ENCODE measurements at regions not wholly inside any gene's neighbourhood (a gene's known extent, or its start where the extent isn't known, plus 50 kb on each side); places are given as distances from the start of the nearest gene placed in this dataset.
"Not testable (repeated sequence)": the region's sequence is repeated elsewhere in the genome, so short reads cannot be mapped to it uniquely, and the experiment has no call there.

- no peak for DNase-seq
Observed at GRCh38 chr17:13204607-13205237, 186.9 kb upstream of the ELAC2 start.

DNA sequence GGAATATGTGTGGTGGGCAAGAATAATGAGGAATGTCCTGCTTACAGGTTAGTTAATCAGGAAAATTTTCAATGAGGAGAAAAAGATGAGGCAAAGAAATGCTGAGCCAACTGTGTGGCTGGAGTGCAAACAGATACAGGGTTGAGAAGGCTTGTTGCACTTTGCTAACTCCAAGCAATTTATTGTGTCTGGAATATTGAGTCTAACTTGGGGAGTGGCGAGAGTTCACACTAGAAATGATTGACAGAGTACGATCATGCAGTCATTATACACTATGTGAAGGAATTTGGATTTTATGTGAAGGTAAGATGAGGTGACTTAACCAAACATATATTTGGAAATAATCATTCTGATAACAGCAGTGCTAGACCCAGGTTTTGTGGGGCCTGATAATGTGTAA is 185.0 kb upstream of the ELAC2 start:
- DNase-seq = no peak

DNA sequence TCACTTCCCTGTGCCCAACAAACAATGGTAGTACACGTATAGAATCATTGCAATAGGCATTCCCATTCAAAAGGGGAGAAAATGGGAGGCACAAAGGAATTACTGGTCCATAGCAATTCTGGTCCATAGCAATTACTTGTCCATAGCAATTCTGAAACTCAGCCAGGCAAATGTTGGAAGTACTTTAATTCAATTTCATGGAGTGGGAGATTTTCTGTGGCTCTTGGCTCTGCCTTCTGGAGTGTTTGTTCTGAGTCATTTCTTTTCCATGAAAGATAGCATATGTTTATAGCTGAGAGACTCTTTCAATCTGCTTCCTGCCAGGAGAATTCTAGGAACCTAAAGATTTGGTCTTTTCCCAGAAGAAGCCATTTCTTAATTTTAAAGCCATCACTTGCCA is 182.8 kb upstream of the ELAC2 start:
- no peak for DNase-seq

DNA sequence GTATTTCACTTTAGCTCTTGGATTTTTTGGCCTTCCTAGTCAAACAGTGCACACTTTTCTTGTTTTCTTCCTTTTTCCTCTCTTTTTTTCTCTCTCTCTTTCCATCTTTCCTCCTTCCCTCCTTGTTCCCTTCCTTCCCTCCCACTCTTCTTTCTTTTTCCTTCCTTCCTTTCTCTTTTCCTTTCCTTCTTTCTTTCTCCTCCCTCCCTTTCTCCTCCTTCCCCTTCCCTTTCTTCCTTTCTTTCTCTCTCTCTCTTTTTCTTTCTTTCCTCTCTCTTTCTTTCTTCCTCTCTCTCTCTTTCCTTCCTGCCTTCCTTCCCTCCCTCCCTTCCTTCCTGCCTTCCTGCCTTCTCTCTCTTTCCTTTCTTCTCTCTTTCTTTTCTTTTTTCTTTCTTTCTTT is 181.6 kb upstream of the ELAC2 start:
- DNase-seq = no peak

GRCh38 chr17:13197586-13197985 is 179.8 kb upstream of the ELAC2 start:
- no peak for DNase-seq

DNA sequence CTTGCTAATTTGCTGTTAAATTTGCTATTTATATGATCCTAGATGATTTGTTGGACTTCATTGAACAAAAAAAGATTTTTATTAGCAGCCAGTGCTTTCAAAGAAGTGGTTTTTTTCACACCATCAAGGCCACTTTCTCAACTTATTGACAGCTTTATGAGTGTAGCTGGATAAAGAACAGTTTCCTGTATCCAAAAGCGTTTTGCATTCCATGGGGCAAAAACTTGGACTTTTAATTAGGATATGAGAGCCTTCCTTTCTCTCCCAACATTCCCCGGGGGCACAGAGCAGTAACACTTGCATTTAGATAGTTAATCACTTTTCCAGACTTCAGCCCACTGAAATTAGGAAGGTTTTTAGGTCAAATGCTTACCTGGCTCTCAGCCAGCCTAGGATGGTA is 177.1 kb upstream of the ELAC2 start:
- DNase-seq = no peak

GRCh38 chr17:13182854-13183253 is 165.0 kb upstream of the ELAC2 start:
- peak; percentile 48 for DNase-seq

GRCh38 chr17:13182450-13182849 is 164.6 kb upstream of the ELAC2 start:
- peak; percentile 48 for DNase-seq

DNA sequence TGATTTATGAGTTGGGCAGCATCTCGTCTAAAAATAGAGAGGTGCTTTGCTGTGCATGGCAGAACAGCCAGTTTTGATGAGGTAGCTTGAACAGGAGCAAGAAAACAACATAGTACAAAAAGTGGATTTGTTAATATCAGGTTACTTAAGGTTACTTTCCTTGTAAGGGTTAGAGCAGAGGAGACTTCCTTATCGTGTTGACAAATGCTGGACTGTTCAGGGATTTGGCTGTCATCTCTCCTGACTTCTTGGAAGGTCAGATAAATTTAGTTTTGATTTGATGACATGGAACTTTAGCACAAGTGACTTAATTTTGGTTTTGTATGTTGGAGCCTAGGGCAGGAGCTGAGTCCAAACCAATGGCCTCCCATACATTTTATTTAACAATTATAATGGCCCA is 163.9 kb upstream of the ELAC2 start:
- DNase-seq = no peak

DNA sequence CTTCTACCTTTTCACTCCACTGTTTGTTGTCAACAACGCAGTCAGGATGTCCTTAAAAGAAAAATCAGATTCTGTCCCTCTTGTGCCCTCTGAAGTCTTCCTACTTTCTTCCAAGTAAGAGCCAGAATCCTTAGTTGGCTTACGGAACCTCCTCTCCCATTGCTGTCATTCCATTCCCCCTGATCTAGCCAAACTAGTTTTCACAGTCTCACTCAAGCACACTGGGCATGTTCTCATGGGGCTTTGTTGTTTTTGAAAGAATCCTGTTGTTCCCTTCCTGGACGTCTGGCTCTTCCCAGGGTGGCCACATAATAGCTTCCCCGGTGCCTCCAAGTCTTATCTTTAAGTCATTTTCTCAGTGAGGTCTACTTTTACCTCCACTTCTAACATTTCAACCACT is 158.6 kb upstream of the ELAC2 start:
- no peak for DNase-seq

- DNase-seq = no peak
Observed at GRCh38 chr17:13171790-13172189, 154.0 kb upstream of the ELAC2 start.

DNA sequence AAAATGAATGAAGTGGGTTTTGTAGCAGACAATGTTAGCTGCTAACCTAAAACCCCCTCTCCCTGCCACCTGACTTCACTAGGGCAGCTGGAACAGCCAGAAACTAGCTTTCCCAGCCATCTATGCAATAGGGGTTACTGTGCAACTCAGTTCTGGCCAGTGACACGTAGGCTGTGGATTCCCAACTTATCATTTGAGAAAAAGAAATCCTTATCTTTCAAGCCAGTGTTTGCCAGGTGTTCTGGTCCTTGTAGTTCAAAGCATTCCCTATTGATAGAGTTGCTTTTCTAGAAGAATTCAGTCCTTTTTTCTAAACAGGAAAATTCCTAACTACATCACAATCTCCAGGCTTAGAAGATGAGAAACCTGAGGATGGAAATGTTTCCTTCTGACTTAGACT is 144.5 kb upstream of the ELAC2 start:
- no peak for DNase-seq

DNA sequence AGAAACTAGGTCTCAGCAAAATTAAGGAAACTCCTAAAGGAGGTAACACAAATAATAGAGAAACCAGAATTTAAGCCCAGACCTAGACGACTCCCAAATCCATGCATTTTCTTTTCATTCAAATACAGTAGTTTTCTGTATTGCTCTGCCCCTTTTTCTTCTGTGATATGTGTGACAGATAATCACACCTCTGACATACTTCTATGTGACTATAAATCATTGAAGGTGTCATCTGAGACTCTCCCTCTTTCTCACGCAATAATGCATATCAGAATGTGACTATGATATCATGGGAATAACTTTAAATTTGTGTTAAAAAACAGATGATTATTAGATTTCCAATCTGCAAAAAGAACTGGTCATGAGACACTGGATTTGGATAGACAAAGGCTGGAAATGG is 143.0 kb upstream of the ELAC2 start:
- DNase-seq = no peak

GRCh38 chr17:13160296-13160695 is 142.5 kb upstream of the ELAC2 start:
- no peak for DNase-seq

- no peak for DNase-seq
Observed at GRCh38 chr17:13158494-13159240, 140.8 kb upstream of the ELAC2 start.

DNA sequence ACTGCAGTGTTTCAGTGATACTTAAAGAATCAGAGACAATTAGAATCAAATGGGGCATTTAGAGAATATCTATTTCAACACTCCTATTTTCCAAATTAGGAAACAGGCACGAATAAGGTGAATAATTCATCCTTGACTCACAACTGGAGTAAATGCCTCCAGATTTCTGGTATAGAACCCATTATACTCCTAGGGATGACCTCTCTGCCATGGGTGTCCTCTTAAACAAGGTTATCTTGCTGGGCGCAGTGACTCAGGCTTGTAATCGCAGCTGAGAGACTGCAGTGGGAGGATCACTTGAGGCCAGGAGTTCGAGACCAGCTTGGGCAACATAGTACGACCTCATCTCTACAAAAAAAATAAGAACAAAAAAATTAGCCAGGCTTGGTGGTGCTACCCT is 139.8 kb upstream of the ELAC2 start:
- no peak for DNase-seq

- no peak for DNase-seq
Observed at GRCh38 chr17:13154930-13155329, 137.1 kb upstream of the ELAC2 start.

GRCh38 chr17:13154398-13154797 is 136.6 kb upstream of the ELAC2 start:
- no peak for DNase-seq

DNA sequence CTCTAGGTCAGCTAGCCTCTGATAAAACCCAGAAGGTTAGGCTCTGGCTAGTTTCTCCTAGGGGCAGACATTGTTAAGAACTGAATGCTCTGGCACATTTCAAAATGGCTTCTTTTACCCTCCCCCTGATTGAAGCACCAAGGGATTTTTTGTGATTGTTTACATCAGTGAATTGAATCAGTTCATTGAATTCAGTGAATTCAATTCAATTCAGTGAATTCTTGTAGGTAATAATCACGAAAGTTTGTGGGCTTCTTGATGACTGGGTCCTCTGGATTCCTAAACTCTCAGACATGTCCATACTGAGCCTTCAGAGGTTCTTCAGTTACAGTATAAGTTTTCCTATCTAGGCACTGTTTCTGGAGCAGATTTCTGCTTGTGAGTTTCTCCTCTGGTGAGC is 135.2 kb upstream of the ELAC2 start:
- no peak for DNase-seq

DNA sequence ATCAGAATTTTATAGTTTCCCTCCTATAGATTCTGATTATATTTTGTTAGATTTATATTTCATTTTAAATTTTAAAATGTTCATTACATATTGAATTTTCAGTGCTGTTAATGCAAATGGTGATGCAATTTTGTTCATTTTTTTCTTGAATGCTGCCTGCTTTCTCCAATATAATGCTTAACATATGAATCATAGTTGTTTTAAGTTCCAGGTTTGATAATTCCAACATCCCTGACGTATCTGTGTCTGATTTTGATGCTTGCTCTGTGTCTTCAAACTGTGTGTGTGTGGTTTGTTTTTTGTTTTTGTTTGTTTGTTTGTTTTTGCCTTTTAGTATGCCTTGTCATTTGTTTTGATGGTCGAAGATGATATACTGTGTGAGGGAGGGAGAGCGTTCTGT is 134.7 kb upstream of the ELAC2 start:
- no peak for DNase-seq

DNA sequence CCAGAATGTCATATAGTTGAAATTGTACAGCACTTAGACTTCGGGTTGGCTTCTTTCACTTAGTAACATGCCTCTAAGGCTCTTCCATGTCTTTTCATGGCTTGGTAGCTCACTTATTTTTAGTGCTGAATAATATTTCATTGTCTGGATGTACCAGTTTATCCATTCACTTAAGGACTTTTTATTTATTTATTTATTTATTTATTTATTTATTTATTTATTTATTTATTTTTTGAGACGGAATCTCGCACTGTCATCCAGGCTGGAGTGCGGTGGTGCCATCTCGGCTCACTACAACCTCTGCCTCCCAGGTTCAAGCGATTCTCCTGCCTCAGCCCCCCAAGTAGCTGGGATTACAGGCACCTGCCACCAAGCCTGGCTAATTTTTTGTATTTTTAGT is 132.9 kb upstream of the ELAC2 start:
- DNase-seq = not testable (repeated sequence)

DNA sequence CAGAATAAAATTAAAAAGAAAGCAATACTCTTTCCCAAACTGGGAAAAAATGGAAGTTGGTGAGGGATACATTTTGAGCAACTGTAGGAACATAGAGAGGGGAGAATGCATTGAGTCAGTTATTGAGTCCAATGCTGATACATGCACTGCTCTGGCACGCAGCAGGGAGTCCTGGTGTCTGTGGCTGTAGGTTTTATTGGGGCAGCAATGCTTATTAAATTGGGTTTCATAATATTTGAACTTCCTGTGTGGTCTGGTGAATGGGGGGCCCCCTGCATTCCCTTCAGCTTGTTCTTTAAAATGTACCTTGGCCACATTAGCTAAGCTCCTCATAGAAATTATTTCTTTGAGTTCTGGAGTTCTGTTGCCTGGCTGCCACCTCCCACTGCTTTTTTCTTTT is 125.2 kb upstream of the ELAC2 start:
- no peak for DNase-seq

GRCh38 chr17:13140750-13141149 is 122.9 kb upstream of the ELAC2 start:
- DNase-seq = no peak

DNA sequence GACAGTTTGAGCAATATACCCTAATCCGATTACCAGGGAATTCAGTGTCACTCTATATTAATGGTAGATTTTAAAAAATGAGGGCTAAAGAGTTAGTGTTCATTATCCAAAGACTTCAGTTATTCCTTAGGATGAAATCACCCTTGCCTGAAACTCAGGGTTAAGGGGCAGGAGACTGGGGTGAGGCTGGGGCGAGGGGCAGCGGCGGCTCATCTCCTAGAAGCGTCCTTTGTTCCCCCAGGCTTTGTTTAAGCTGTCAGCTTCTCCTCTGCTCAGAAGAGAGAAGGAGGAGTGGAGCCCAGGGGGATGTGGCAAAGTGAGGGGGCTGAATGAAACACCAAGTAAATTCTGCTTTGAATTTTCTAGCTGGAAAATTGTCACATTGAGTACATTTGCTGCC is 117.7 kb upstream of the ELAC2 start:
- no peak for DNase-seq

GRCh38 chr17:13134076-13134475 is 116.2 kb upstream of the ELAC2 start:
- DNase-seq = no peak
